H1 (cell line): ENCODE measurements at regions not wholly inside any gene's neighbourhood (a gene's known extent, or its start where the extent isn't known, plus 50 kb on each side); places are given as distances from the start of the nearest gene placed in this dataset.

ENCODE experiments used
- CTCF ChIA-PET: fragments of 300-600 bp; sonication (Branson Sonifier 250); formaldehyde crosslinking; loops from one replicate; lab custom pipeline; 2021; ENCODE audit not compliant: partially characterized antibody; lab: Charles Lee
- POLR2A ChIA-PET: fragments of 300-600 bp; sonication (Branson Sonifier 250); formaldehyde crosslinking; loops from one replicate; lab custom pipeline; 2021; ENCODE audit warnings: inconsistent platforms; ENCODE audit not compliant: partially characterized antibody; lab: Charles Lee
- DNase-seq, 2 experiments: peaks; one replicate each; pipeline versions ENCODE4 v3.0.0 to v3.0.0-alpha.2; 2010 to 2022; ENCODE audit warnings: low spot score in 2 of 2, low read depth in 1 of 2, mixed read lengths in 1 of 2
- FAIRE-seq: peaks from 2 replicates; lab custom pipeline; 2011; peaks lifted over from hg19 to GRCh38; lab: Jason Lieb, UNC
- H2AFZ ChIP-seq: 2 replicates; pipeline ENCODE4 v1.8.1; 2012; ENCODE audit warnings: low read length, inconsistent platforms
- H2AK5ac ChIP-seq: 2 replicates; pipeline ENCODE4 v1.6.1; 2013; ENCODE audit warnings: low read depth, low read length
- H2BK120ac ChIP-seq: replicated peaks from 2 replicates; pipeline ENCODE3; 2013; ENCODE audit warnings: low read depth, low read length, inconsistent platforms
- H2BK12ac ChIP-seq: 2 replicates; pipeline ENCODE4 v1.6.1; 2013; ENCODE audit warnings: low read depth, low read length
- H2BK15ac ChIP-seq: 2 replicates; pipeline ENCODE4 v1.6.1; 2013; ENCODE audit warnings: low read length
- H2BK20ac ChIP-seq: 2 replicates; pipeline ENCODE4 v1.6.1; 2013; ENCODE audit warnings: low read length
- H2BK5ac ChIP-seq: 2 replicates; pipeline ENCODE4 v1.6.1; 2013; ENCODE audit warnings: low read depth, low read length
- H3K14ac ChIP-seq: 2 replicates; pipeline ENCODE4 v1.6.1; 2013; ENCODE audit warnings: inconsistent platforms; ENCODE audit not compliant: insufficient read length
- H3K18ac ChIP-seq: 2 replicates; pipeline ENCODE4 v1.6.1; 2013; ENCODE audit warnings: low read length; ENCODE audit errors: extremely low read depth
- H3K23ac ChIP-seq: 2 replicates; pipeline ENCODE4 v1.6.1; 2013; ENCODE audit warnings: inconsistent platforms; ENCODE audit not compliant: insufficient read length
- H3K23me2 ChIP-seq: 2 replicates; pipeline ENCODE4 v1.6.1; 2013; ENCODE audit warnings: low read depth, low read length
- H3K27ac ChIP-seq: 2 replicates; pipeline ENCODE4 v1.6.1; 2011; ENCODE audit warnings: low read depth, low read length, inconsistent platforms
- H3K27me3 ChIP-seq, 4 experiments: replicated peaks in 1 of 4; 1 replicate in 1 of 4; 2 replicates in 3 of 4; pipeline versions ENCODE4 v1.6.1 to v1.8.1; 2011 to 2013; ENCODE audit warnings: low read length in 3 of 4, mild to moderate bottlenecking in 3 of 4, inconsistent platforms in 2 of 4, mixed read lengths in 2 of 4, moderate library complexity in 1 of 4; ENCODE audit not compliant: control insufficient read depth in 3 of 4, insufficient read depth in 3 of 4; ENCODE audit errors: extremely low read depth in 1 of 4
- H3K36me3 ChIP-seq, 4 experiments: 2 replicates each; pipeline versions ENCODE4 v1.6.1 to v1.8.1; 2011 to 2013; ENCODE audit warnings: mild to moderate bottlenecking in 4 of 4, low read length in 3 of 4, moderate library complexity in 2 of 4, control low read depth in 1 of 4, inconsistent platforms in 1 of 4; ENCODE audit not compliant: insufficient read depth in 4 of 4, control insufficient read depth in 2 of 4
- H3K4ac ChIP-seq: replicated peaks from 2 replicates; pipeline ENCODE3; 2013; ENCODE audit warnings: low read length, low read depth, mixed read lengths, inconsistent platforms; ENCODE audit not compliant: insufficient read length
- H3K4me1 ChIP-seq, 4 experiments: replicated peaks in 1 of 4; 1 replicate in 1 of 4; 2 replicates in 3 of 4; pipeline versions ENCODE4 v1.6.1 to v1.8.1; 2011 to 2013; ENCODE audit warnings: low read length in 3 of 4, inconsistent platforms in 2 of 4, mixed read lengths in 1 of 4; ENCODE audit not compliant: insufficient read depth in 4 of 4, control insufficient read depth in 3 of 4
- H3K4me2 ChIP-seq, 2 experiments: 2 replicates each; pipeline versions ENCODE4 v1.6.1 to v1.8.1; 2011 to 2013; ENCODE audit warnings: low read depth in 2 of 2, low read length in 2 of 2, control low read depth in 1 of 2, inconsistent platforms in 1 of 2, mild to moderate bottlenecking in 1 of 2; ENCODE audit not compliant: insufficient read depth in 1 of 2
- H3K4me3 ChIP-seq, 4 experiments: fragments of 200-600, 300-600 bp in 1 of 4; sonication (generic), shearing (Covaris generic), sonication (Bioruptor Twin) in 1 of 4; 2 replicates each; pipeline versions ENCODE4 v1.5.1 to v1.8.1; 2011 to 2016; ENCODE audit warnings: low read length in 4 of 4, low read depth in 3 of 4, control low read depth in 2 of 4, inconsistent platforms in 2 of 4, mild to moderate bottlenecking in 2 of 4, mixed read lengths in 1 of 4, moderate library complexity in 1 of 4; ENCODE audit not compliant: insufficient read depth in 2 of 4; ENCODE audit errors: extremely low read depth in 1 of 4
- H3K56ac ChIP-seq: replicated peaks from 2 replicates; pipeline ENCODE3; 2013; ENCODE audit warnings: low read depth, mild to moderate bottlenecking, mixed read lengths, low read length, inconsistent platforms; ENCODE audit not compliant: insufficient read length
- H3K79me1 ChIP-seq: 2 replicates; pipeline ENCODE4 v1.6.1; 2013; ENCODE audit warnings: low read depth, low read length, control low read depth
- H3K79me2 ChIP-seq, 2 experiments: 2 replicates each; pipeline versions ENCODE4 v1.6.1 to v1.8.1; 2012 to 2013; ENCODE audit warnings: low read length in 2 of 2, mild to moderate bottlenecking in 2 of 2, inconsistent platforms in 1 of 2; ENCODE audit not compliant: insufficient read depth in 2 of 2, control insufficient read depth in 1 of 2
- H3K9ac ChIP-seq, 4 experiments: replicated peaks in 1 of 4; 1 replicate in 1 of 4; 2 replicates in 3 of 4; pipeline versions ENCODE4 v1.6.1 to v1.8.1; 2011 to 2013; ENCODE audit warnings: low read depth in 3 of 4, low read length in 3 of 4, control low read depth in 2 of 4, mild to moderate bottlenecking in 2 of 4, moderate library complexity in 2 of 4, inconsistent platforms in 1 of 4; ENCODE audit errors: extremely low read depth in 1 of 4
- H3K9me3 ChIP-seq, 2 experiments: 2 replicates each; pipeline versions ENCODE4 v1.6.1 to v1.8.1; 2012 to 2013; ENCODE audit warnings: mild to moderate bottlenecking in 2 of 2, moderate library complexity in 2 of 2, control low read depth in 1 of 2, inconsistent platforms in 1 of 2, low read depth in 1 of 2, low read length in 1 of 2, mixed read lengths in 1 of 2; ENCODE audit not compliant: insufficient read depth in 2 of 2
- H4K20me1 ChIP-seq, 2 experiments: replicated peaks in 1 of 2; 2 replicates each; pipeline versions ENCODE3 to v1.8.1; 2011 to 2013; ENCODE audit warnings: inconsistent platforms in 2 of 2, low read length in 2 of 2, mild to moderate bottlenecking in 1 of 2; ENCODE audit not compliant: insufficient read depth in 2 of 2, control insufficient read depth in 1 of 2
- H4K5ac ChIP-seq: 2 replicates; pipeline ENCODE4 v1.6.1; 2013; ENCODE audit warnings: low read length, low read depth, mixed read lengths, inconsistent platforms; ENCODE audit not compliant: insufficient read length
- H4K8ac ChIP-seq: 2 replicates; pipeline ENCODE4 v1.8.0; 2013; ENCODE audit warnings: mild to moderate bottlenecking, moderate library complexity, low read length, inconsistent platforms; ENCODE audit not compliant: insufficient read depth; ENCODE audit errors: extremely low read depth
- H4K91ac ChIP-seq: replicated peaks from 2 replicates; pipeline ENCODE3; 2013; ENCODE audit warnings: low read length, mixed read lengths, inconsistent platforms; ENCODE audit not compliant: insufficient read length
- CBX8 ChIP-seq: fragments of 300-800, 300-1000 bp; sonication (generic); IDR thresholded peaks from 2 replicates; pipeline ENCODE4 v1.7.1; 2016; ENCODE audit warnings: low read depth, low read length, borderline replicate concordance
- CREB1 ChIP-seq: IDR thresholded peaks from 2 replicates; pipeline ENCODE4 v1.6.1; 2012; ENCODE audit warnings: inconsistent platforms
- CTBP2 ChIP-seq: IDR thresholded peaks from 2 replicates; pipeline ENCODE4 v1.7.0; 2011; ENCODE audit warnings: borderline replicate concordance, mild to moderate bottlenecking, moderate library complexity, mixed read lengths, low read length; ENCODE audit not compliant: insufficient read depth, insufficient read length
- GTF2F1 ChIP-seq: IDR thresholded peaks from 2 replicates; pipeline ENCODE4 v1.6.1; 2012; ENCODE audit warnings: low read depth, low read length, improper control_type of control experiment, borderline replicate concordance
- KDM1A ChIP-seq: fragments of 200-600, 300-600 bp; sonication (generic); IDR thresholded peaks from 2 replicates; pipeline ENCODE4 v1.7.1; 2016; ENCODE audit warnings: mild to moderate bottlenecking, low read length, borderline replicate concordance
- RNF2 ChIP-seq: fragments of 200-900, 300-1000 bp; sonication (generic); IDR thresholded peaks from 2 replicates; pipeline ENCODE4 v1.7.1; 2016; ENCODE audit warnings: borderline replicate concordance, low read depth, mild to moderate bottlenecking, antibody characterized with exemption, low read length; ENCODE audit not compliant: poor library complexity, severe bottlenecking; ENCODE audit errors: missing control alignments
- SP4 ChIP-seq: IDR thresholded peaks from 2 replicates; pipeline ENCODE4 v1.6.1; 2012; ENCODE audit warnings: low read length, inconsistent platforms
- TBP ChIP-seq: IDR thresholded peaks from 2 replicates; pipeline ENCODE4 v1.6.1; 2011; ENCODE audit warnings: low read depth, low read length, improper control_type of control experiment
- WGBS, 2 experiments: shearing (Covaris generic) in 1 of 2; methylation state at CpG; one replicate each; pipeline versions ENCODE4 v1.1.6 to v1.1.7; 2013 to 2015; ENCODE audit warnings: low lambda C conversion rate in 2 of 2, mixed read lengths in 2 of 2, inconsistent platforms in 1 of 2, low coverage in 1 of 2, missing lambda C conversion rate in 1 of 2; ENCODE audit not compliant: insufficient replicate concordance in 2 of 2, insufficient coverage in 1 of 2, insufficient read length in 1 of 2; ENCODE audit errors: extremely low coverage in 1 of 2, missing lambda C conversion rate in 1 of 2; 5-methylcytosine and 5-hydroxymethylcytosine counted together
- TF ChIP-seq, protein P1 (sequence below): IDR thresholded peaks from 2 replicates; pipeline ENCODE4 v1.6.1; 2012; ENCODE audit warnings: low read length, inconsistent platforms
- TF ChIP-seq, protein P2 (sequence below): IDR thresholded peaks from 2 replicates; pipeline ENCODE4 v1.6.1; 2012; ENCODE audit warnings: inconsistent platforms

GRCh38 chrX:123121241-123121640, 62.8 kb upstream of the GRIA3 start:
- Histone ChIP-seq H3K9ac (no peak overlapping the region), H4K91ac (no peak overlapping the region), H3K4me3 (no peak overlapping the region), H3K23me2 (no peaks in the 10 kb centered on the region), H3K79me2 (no peaks in the 10 kb centered on the region), H4K8ac (no peak overlapping the region), H3K4me1 (no peaks in the 10 kb centered on the region), H3K18ac (no peak overlapping the region), H3K79me1 (no peaks in the 10 kb centered on the region), H3K4me2 (no peak overlapping the region), H2AFZ (no peak overlapping the region), H2BK12ac (no peak overlapping the region), H3K27ac (no peak overlapping the region), H3K14ac (no peak overlapping the region), H3K27me3 (no peaks in the 10 kb centered on the region), H2BK120ac (no peak overlapping the region), H2BK15ac (no peak overlapping the region), H4K5ac (no peak overlapping the region), H4K20me1 (no peaks in the 10 kb centered on the region), H3K4ac (no peak overlapping the region), H2BK5ac (no peak overlapping the region), H3K56ac (no peak overlapping the region), H3K9me3 (no peaks in the 10 kb centered on the region), H2AK5ac (no peak overlapping the region), H3K36me3 (no peaks in the 10 kb centered on the region), H3K23ac (no peak overlapping the region), H2BK20ac (no peak overlapping the region)
- ChIA-PET POLR2A (no interaction called here), CTCF (no interaction called here)
- FAIRE-seq (no peak), DNase-seq (no peak)
- no peak for TF ChIP-seq TBP
- TF ChIP-seq CREB1: no peak
- TF ChIP-seq CTBP2: no peak
- TF ChIP-seq KDM1A: no peak
- no peak for TF ChIP-seq GTF2F1
- no peak for TF ChIP-seq CBX8
- TF ChIP-seq, protein P1, sequence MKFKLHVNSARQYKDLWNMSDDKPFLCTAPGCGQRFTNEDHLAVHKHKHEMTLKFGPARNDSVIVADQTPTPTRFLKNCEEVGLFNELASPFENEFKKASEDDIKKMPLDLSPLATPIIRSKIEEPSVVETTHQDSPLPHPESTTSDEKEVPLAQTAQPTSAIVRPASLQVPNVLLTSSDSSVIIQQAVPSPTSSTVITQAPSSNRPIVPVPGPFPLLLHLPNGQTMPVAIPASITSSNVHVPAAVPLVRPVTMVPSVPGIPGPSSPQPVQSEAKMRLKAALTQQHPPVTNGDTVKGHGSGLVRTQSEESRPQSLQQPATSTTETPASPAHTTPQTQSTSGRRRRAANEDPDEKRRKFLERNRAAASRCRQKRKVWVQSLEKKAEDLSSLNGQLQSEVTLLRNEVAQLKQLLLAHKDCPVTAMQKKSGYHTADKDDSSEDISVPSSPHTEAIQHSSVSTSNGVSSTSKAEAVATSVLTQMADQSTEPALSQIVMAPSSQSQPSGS: no peak
- TF ChIP-seq SP4: no peak
- TF ChIP-seq, protein P2, sequence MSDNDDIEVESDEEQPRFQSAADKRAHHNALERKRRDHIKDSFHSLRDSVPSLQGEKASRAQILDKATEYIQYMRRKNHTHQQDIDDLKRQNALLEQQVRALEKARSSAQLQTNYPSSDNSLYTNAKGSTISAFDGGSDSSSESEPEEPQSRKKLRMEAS: no peak
- no peak for TF ChIP-seq RNF2
- 97% methylated on average over 6 of the region's 6 CpGs; no CpG with 5 or more reads in 1 of the 2 experiments for WGBS, 2 experiments
